SK-N-SH treated with all-trans-retinoic acid at 6 μM for 48 hours (cell line): ENCODE measurements at regions not wholly inside any gene's neighbourhood (a gene's known extent, or its start where the extent isn't known, plus 50 kb on each side); places are given as distances from the start of the nearest gene placed in this dataset.

Experiments
- ATAC-seq: fragments of 200-7000 bp; cut with Tn5 transposase; 3 replicates; pipeline ENCODE4 v1.9.1; 2020; ENCODE audit warnings: mild to moderate bottlenecking, moderate library complexity
- ARNTL ChIP-seq: fragments of 450-650 bp; formaldehyde crosslinking; IDR thresholded peaks from 2 replicates; pipeline ENCODE4 v1.5.0; 2020; ENCODE audit warnings: low read depth, mild to moderate bottlenecking, moderate library complexity, borderline replicate concordance
- BACH2 ChIP-seq: fragments of 250-450 bp; sonication (Bioruptor Pico); IDR thresholded peaks from 2 replicates; pipeline ENCODE4 v1.9.0; 2021; ENCODE audit warnings: mild to moderate bottlenecking, borderline replicate concordance
- CSDC2 ChIP-seq: fragments of 250-450 bp; sonication (Bioruptor Pico); IDR thresholded peaks from 2 replicates; pipeline ENCODE4 v1.5.0; 2020; ENCODE audit warnings: mild to moderate bottlenecking, moderate library complexity
- ESRRG ChIP-seq: fragments of 250-450 bp; sonication (Bioruptor Pico); IDR thresholded peaks from 2 replicates; pipeline ENCODE4 v1.6.1; 2021; ENCODE audit warnings: mild to moderate bottlenecking
- ISL1 ChIP-seq: fragments of 250-450 bp; sonication (Bioruptor Pico); IDR thresholded peaks from 2 replicates; pipeline ENCODE4 v2.1.2; 2022; ENCODE audit warnings: mild to moderate bottlenecking, moderate library complexity
- OSR1 ChIP-seq: fragments of 250-450 bp; sonication (Bioruptor Pico); IDR thresholded peaks from 2 replicates; pipeline ENCODE4 v1.8.0; 2022; ENCODE audit warnings: moderate library complexity, mild to moderate bottlenecking, inconsistent platforms
- POU6F1 ChIP-seq: fragments of 250-450 bp; sonication (Bioruptor Pico); IDR thresholded peaks from 2 replicates; pipeline ENCODE4 v1.8.0; 2021; ENCODE audit warnings: low read depth, mild to moderate bottlenecking, moderate library complexity, borderline replicate concordance
- SNAI2 ChIP-seq: fragments of 250-450 bp; sonication (Bioruptor Pico); IDR thresholded peaks from 2 replicates; pipeline ENCODE4 v1.5.0; 2020; ENCODE audit warnings: mild to moderate bottlenecking, moderate library complexity
- TCF4 ChIP-seq: fragments of 250-450 bp; sonication (Bioruptor Pico); IDR thresholded peaks from 2 replicates; pipeline ENCODE4 v1.8.0; 2021; ENCODE audit warnings: mild to moderate bottlenecking, moderate library complexity, borderline replicate concordance
- TOX ChIP-seq: fragments of 250-450 bp; sonication (Bioruptor Pico); IDR thresholded peaks from 2 replicates; pipeline ENCODE4 v1.8.0; 2021; ENCODE audit warnings: mild to moderate bottlenecking, moderate library complexity, borderline replicate concordance
- TSHZ2 ChIP-seq: fragments of 250-450 bp; sonication (Bioruptor Pico); IDR thresholded peaks from 2 replicates; pipeline ENCODE4 v1.5.0; 2020; ENCODE audit warnings: mild to moderate bottlenecking, moderate library complexity
- ZC3H10 ChIP-seq: fragments of 250-450 bp; sonication (Bioruptor Pico); IDR thresholded peaks from 2 replicates; pipeline ENCODE4 v1.5.1; 2021; ENCODE audit warnings: mild to moderate bottlenecking, moderate library complexity
- ZFP3 ChIP-seq: fragments of 250-450 bp; sonication (Bioruptor Pico); IDR thresholded peaks from 2 replicates; pipeline ENCODE4 v1.5.0; 2020; ENCODE audit warnings: mild to moderate bottlenecking, moderate library complexity
- ZFP30 ChIP-seq: fragments of 450-650 bp; formaldehyde crosslinking; IDR thresholded peaks from 2 replicates; pipeline ENCODE4 v1.5.0; 2022; ENCODE audit warnings: mild to moderate bottlenecking, moderate library complexity
- ZNF565 ChIP-seq: fragments of 450-650 bp; formaldehyde crosslinking; conservative IDR thresholded peaks from 2 replicates; pipeline ENCODE4 v1.5.0; 2020; ENCODE audit warnings: low read depth, mild to moderate bottlenecking, moderate library complexity
- ZNF70 ChIP-seq: fragments of 450-650 bp; formaldehyde crosslinking; IDR thresholded peaks from 2 replicates; pipeline ENCODE4 v1.5.0; 2020; ENCODE audit warnings: mild to moderate bottlenecking, moderate library complexity
- ZNF8 ChIP-seq: fragments of 450-650 bp; formaldehyde crosslinking; IDR thresholded peaks from 2 replicates; pipeline ENCODE4 v1.5.0; 2020; ENCODE audit warnings: mild to moderate bottlenecking, moderate library complexity
- TF ChIP-seq, protein P1 (sequence below): fragments of 250-450 bp; sonication (Bioruptor Pico); IDR thresholded peaks from 2 replicates; pipeline ENCODE4 v1.5.1; 2021; ENCODE audit warnings: mild to moderate bottlenecking, moderate library complexity
- TF ChIP-seq, protein P2 (sequence below): fragments of 250-450 bp; sonication (Bioruptor Pico); IDR thresholded peaks from 2 replicates; pipeline ENCODE4 v1.8.0; 2020; ENCODE audit warnings: mild to moderate bottlenecking, moderate library complexity, borderline replicate concordance

GRCh38 chr6:19603721-19604120, 233.4 kb upstream of the ID4 start (continued):
- no peak for TF ChIP-seq BACH2
- TF ChIP-seq, protein P1, sequence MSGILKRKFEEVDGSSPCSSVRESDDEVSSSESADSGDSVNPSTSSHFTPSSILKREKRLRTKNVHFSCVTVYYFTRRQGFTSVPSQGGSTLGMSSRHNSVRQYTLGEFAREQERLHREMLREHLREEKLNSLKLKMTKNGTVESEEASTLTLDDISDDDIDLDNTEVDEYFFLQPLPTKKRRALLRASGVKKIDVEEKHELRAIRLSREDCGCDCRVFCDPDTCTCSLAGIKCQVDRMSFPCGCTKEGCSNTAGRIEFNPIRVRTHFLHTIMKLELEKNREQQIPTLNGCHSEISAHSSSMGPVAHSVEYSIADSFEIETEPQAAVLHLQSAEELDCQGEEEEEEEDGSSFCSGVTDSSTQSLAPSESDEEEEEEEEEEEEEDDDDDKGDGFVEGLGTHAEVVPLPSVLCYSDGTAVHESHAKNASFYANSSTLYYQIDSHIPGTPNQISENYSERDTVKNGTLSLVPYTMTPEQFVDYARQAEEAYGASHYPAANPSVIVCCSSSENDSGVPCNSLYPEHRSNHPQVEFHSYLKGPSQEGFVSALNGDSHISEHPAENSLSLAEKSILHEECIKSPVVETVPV (CRISPR knock-in tag), result no peak
- TF ChIP-seq, protein P2, sequence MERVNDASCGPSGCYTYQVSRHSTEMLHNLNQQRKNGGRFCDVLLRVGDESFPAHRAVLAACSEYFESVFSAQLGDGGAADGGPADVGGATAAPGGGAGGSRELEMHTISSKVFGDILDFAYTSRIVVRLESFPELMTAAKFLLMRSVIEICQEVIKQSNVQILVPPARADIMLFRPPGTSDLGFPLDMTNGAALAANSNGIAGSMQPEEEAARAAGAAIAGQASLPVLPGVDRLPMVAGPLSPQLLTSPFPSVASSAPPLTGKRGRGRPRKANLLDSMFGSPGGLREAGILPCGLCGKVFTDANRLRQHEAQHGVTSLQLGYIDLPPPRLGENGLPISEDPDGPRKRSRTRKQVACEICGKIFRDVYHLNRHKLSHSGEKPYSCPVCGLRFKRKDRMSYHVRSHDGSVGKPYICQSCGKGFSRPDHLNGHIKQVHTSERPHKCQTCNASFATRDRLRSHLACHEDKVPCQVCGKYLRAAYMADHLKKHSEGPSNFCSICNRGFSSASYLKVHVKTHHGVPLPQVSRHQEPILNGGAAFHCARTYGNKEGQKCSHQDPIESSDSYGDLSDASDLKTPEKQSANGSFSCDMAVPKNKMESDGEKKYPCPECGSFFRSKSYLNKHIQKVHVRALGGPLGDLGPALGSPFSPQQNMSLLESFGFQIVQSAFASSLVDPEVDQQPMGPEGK (CRISPR knock-in tag), result no peak
- TF ChIP-seq ESRRG (CRISPR knock-in tag), result no peak
- no peak for TF ChIP-seq TCF4 (CRISPR knock-in tag)
- no peak for TF ChIP-seq CSDC2 (CRISPR knock-in tag)
- TF ChIP-seq ZFP30 (CRISPR knock-in tag), result no peak
- TF ChIP-seq ZFP3, result no peak

DNA sequence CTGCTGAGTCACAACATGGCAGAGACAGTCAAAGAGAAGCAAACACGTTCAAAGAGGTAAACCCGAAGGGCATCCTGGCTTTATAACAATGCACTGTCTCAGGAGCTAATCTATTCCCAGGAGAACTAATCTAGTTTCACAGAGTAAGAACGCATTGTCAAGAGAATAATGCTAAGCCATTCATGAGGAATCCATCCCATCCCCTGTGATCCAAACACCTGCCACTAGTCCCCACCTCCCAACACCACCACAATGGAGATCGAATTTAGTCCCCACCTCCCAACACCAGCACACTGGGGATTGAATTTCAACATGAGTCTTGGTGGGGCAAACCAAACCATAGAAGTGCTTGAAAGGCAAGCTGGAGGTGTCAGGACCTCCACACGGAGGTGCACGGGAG, 231.5 kb upstream of the ID4 start:
- ATAC-seq, result no peak
- TF ChIP-seq ESRRG (CRISPR knock-in tag), result no peak
- no peak for TF ChIP-seq TOX (CRISPR knock-in tag)
- no peak for TF ChIP-seq OSR1 (CRISPR knock-in tag)
- TF ChIP-seq BACH2, result no peak
- no peak for TF ChIP-seq CSDC2 (CRISPR knock-in tag)
- TF ChIP-seq ZFP30 (CRISPR knock-in tag), result no peak
- TF ChIP-seq TSHZ2 (CRISPR knock-in tag), result no peak

DNA sequence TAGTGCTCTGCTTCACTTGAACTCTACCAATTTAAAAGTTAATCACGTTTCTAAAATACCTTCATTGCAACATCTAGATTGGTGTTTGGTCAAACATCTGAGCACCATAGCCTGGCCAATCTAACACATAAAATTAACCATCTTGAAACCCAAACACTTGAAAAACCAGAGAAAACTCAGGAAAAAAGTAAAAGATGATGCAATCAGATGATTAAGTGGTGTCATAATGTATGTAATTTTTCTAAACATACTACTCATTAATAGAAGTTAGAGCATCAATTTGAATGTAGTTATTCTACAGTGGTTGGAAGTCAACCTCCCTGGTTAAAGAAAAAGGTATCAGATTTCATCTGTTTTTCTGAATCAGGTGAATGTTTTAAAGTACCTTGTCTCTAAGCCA, 228.6 kb upstream of the ID4 start:
- no peak for ATAC-seq
- TF ChIP-seq ZNF565 (CRISPR knock-in tag), result no peak
- no peak for TF ChIP-seq ZFP30 (CRISPR knock-in tag)
- TF ChIP-seq ZNF70, result no peak
- TF ChIP-seq POU6F1 (CRISPR knock-in tag), result no peak
- no peak for TF ChIP-seq ARNTL (CRISPR knock-in tag)
- no peak for TF ChIP-seq ZNF8
- TF ChIP-seq CSDC2 (CRISPR knock-in tag), result no peak
- TF ChIP-seq ZFP3, result no peak
- TF ChIP-seq, protein P1 (CRISPR knock-in tag), result no peak
- no peak for TF ChIP-seq SNAI2
- no peak for TF ChIP-seq ZC3H10 (CRISPR knock-in tag)
- no peak for TF ChIP-seq ESRRG (CRISPR knock-in tag)
- TF ChIP-seq TSHZ2 (CRISPR knock-in tag), result no peak
- TF ChIP-seq BACH2, result no peak
- no peak for TF ChIP-seq ISL1 (CRISPR knock-in tag)
- TF ChIP-seq TOX (CRISPR knock-in tag), result no peak
- TF ChIP-seq TCF4 (CRISPR knock-in tag), result no peak
